HCT116 (cell line): ENCODE measurements at regions not wholly inside any gene's neighbourhood (a gene's known extent, or its start where the extent isn't known, plus 50 kb on each side); places are given as distances from the start of the nearest gene placed in this dataset.
"Not testable (repeated sequence)": the region's sequence is repeated elsewhere in the genome, so short reads cannot be mapped to it uniquely, and the experiment has no call there.

Source experiments
- ATAC-seq: fragments of 200-7000 bp; cut with Tn5 transposase; 2 replicates; pipeline ENCODE4 v1.9.1; 2020; ENCODE audit warnings: mild to moderate bottlenecking, moderate library complexity
- BruUV-seq: library from RNA; stranded (reverse); fragments of 400-500 nt; replicated peaks from 2 replicates; lab custom pipeline; 2021; lab: Mats Ljungman, UMichigan
- CTCF ChIA-PET: fragments of 300-600 bp; sonication (Branson Sonifier 250); formaldehyde crosslinking; loops from one replicate; lab custom pipeline; 2021; ENCODE audit warnings: antibody characterized with exemption; lab: Charles Lee
- POLR2A ChIA-PET: fragments of 300-600, 350-600 bp; sonication (Branson Sonifier 250); formaldehyde crosslinking; loops from one replicate; lab custom pipeline; 2021; ENCODE audit warnings: antibody characterized with exemption; lab: Charles Lee
- RAD21 ChIA-PET, 2 experiments: fragments of 300-600 bp; sonication (Branson Sonifier 250); formaldehyde crosslinking; loops; one replicate each; lab custom pipeline; 2023; ENCODE audit warnings: low total read pairs in 2 of 2; ENCODE audit not compliant: uncharacterized antibody in 2 of 2, unreplicated experiment in 2 of 2, low non-redundant PET in 1 of 2; lab: Charles Lee
- DNase-seq: peaks from one replicate; pipeline ENCODE4 v3.0.0-alpha.2; 2010; ENCODE audit warnings: low read depth, low spot score
- H2AFZ ChIP-seq: fragments of 200-600 bp; shearing (Covaris generic), sonication (generic); 2 replicates; pipeline ENCODE4 v1.6.1; 2017; ENCODE audit warnings: low read depth, mixed run types, mixed read lengths, antibody characterized with exemption, low read length; ENCODE audit not compliant: poor library complexity, severe bottlenecking
- H3K27ac ChIP-seq: 2 replicates; pipeline ENCODE4 v1.5.1; 2012; ENCODE audit warnings: low read depth, low read length
- H3K27me3 ChIP-seq: fragments of 200-600 bp; sonication (generic); 2 replicates; pipeline ENCODE4 v1.6.1; 2016; ENCODE audit warnings: mixed run types, low read length, mixed read lengths; ENCODE audit not compliant: insufficient read depth
- H3K36me3 ChIP-seq, 2 experiments: fragments of 200-500 bp in 1 of 2; fragments of 200-600 bp in 1 of 2; sonication (Bioruptor generic) in 1 of 2; sonication (generic) in 1 of 2; 2 replicates each; pipeline versions ENCODE4 v1.5.1 to v1.6.1; 2014 to 2016; ENCODE audit warnings: low read length in 2 of 2, inconsistent platforms in 1 of 2, mixed read lengths in 1 of 2, mixed run types in 1 of 2; ENCODE audit not compliant: insufficient read depth in 2 of 2, control insufficient read depth in 1 of 2
- H3K4me1 ChIP-seq, 2 experiments: fragments of 200-600 bp in 1 of 2; sonication (generic) in 1 of 2; 2 replicates each; pipeline versions ENCODE4 v1.5.1 to v1.6.1; 2012 to 2017; ENCODE audit warnings: low read length in 2 of 2, inconsistent platforms in 1 of 2, mild to moderate bottlenecking in 1 of 2, mixed read lengths in 1 of 2, mixed run types in 1 of 2, moderate library complexity in 1 of 2; ENCODE audit not compliant: insufficient read depth in 2 of 2, control insufficient read depth in 1 of 2
- H3K4me2 ChIP-seq: fragments of 200-600 bp; sonication (generic); 2 replicates; pipeline ENCODE4 v1.6.1; 2017; ENCODE audit warnings: mixed run types, low read length, mixed read lengths
- H3K4me3 ChIP-seq, 2 experiments: fragments of 200-600 bp in 1 of 2; sonication (generic) in 1 of 2; replicated peaks in 1 of 2; 2 replicates each; pipeline ENCODE4 v1.5.1; 2011 to 2016; ENCODE audit warnings: low read length in 2 of 2, control low read depth in 1 of 2, low read depth in 1 of 2, mild to moderate bottlenecking in 1 of 2, mixed read lengths in 1 of 2, mixed run types in 1 of 2
- H3K79me2 ChIP-seq: fragments of 200-600 bp; sonication (generic); 2 replicates; pipeline ENCODE4 v1.6.1; 2017; ENCODE audit warnings: mild to moderate bottlenecking, mixed run types, low read length, moderate library complexity, mixed read lengths; ENCODE audit not compliant: insufficient read depth
- H3K9ac ChIP-seq: fragments of 200-600 bp; sonication (generic); 2 replicates; pipeline ENCODE4 v1.6.1; 2016; ENCODE audit warnings: low read length, mixed read lengths
- H3K9me2 ChIP-seq: fragments of 200-600 bp; sonication (generic), shearing (Covaris generic); 2 replicates; pipeline ENCODE4 v1.6.1; 2017; ENCODE audit warnings: mixed run types, mild to moderate bottlenecking, moderate library complexity; ENCODE audit not compliant: insufficient read depth
- H3K9me3 ChIP-seq, 2 experiments: fragments of 200-500 bp in 1 of 2; fragments of 200-600 bp in 1 of 2; sonication (Bioruptor generic) in 1 of 2; sonication (generic) in 1 of 2; 2 replicates each; pipeline ENCODE4 v1.6.1; 2014 to 2017; ENCODE audit warnings: low read length in 2 of 2, mixed read lengths in 2 of 2, inconsistent platforms in 1 of 2, low read depth in 1 of 2, mild to moderate bottlenecking in 1 of 2, mixed run types in 1 of 2, moderate library complexity in 1 of 2; ENCODE audit not compliant: control insufficient read depth in 1 of 2, insufficient read depth in 1 of 2
- H4K20me1 ChIP-seq: fragments of 200-600 bp; sonication (generic), shearing (Covaris generic); 2 replicates; pipeline ENCODE4 v1.6.1; 2017; ENCODE audit warnings: mixed run types, mild to moderate bottlenecking, moderate library complexity; ENCODE audit not compliant: insufficient read depth
- CBX3 ChIP-seq: IDR thresholded peaks from 2 replicates; pipeline ENCODE4 v1.6.1; 2012; ENCODE audit warnings: low read depth
- CEBPB ChIP-seq: IDR thresholded peaks from 2 replicates; pipeline ENCODE4 v1.6.1; 2012; ENCODE audit warnings: low read depth
- EZH2 ChIP-seq: fragments of 200-600 bp; sonication (generic); IDR thresholded peaks from 2 replicates; pipeline ENCODE4 v1.6.1; 2017; ENCODE audit warnings: antibody characterized with exemption, mixed run types
- EZH2phosphoT487 ChIP-seq: fragments of 200-600 bp; IDR thresholded peaks from 2 replicates; pipeline ENCODE4 v1.6.1; 2018; ENCODE audit warnings: antibody characterized with exemption, borderline replicate concordance
- FOSL1 ChIP-seq: IDR thresholded peaks from 2 replicates; pipeline ENCODE4 v1.6.1; 2012; ENCODE audit warnings: low read depth
- JUND ChIP-seq: IDR thresholded peaks from 2 replicates; pipeline ENCODE4 v1.6.1; 2012
- POLR2A ChIP-seq: IDR thresholded peaks from 2 replicates; pipeline ENCODE4 v1.7.0; 2011; ENCODE audit warnings: borderline replicate concordance; ENCODE audit not compliant: insufficient read depth, insufficient read length; ENCODE audit errors: extremely low read depth
- RAD21 ChIP-seq: IDR thresholded peaks from 2 replicates; pipeline ENCODE4 v1.6.1; 2012; ENCODE audit warnings: low read depth, mild to moderate bottlenecking
- SRF ChIP-seq: IDR thresholded peaks from 2 replicates; pipeline ENCODE4 v1.6.1; 2012; ENCODE audit warnings: low read depth
- TCF7L2 ChIP-seq: IDR thresholded peaks from 2 replicates; pipeline ENCODE4 v1.7.0; 2011; ENCODE audit warnings: borderline replicate concordance, inconsistent platforms; ENCODE audit not compliant: insufficient read depth, insufficient read length; ENCODE audit errors: extremely low read depth
- YY1 ChIP-seq: IDR thresholded peaks from 2 replicates; pipeline ENCODE4 v1.6.1; 2011; ENCODE audit warnings: low read length, low read depth, moderate library complexity, mild to moderate bottlenecking; ENCODE audit not compliant: insufficient replicate concordance; ENCODE audit errors: extremely low read depth
- ZFX ChIP-seq: fragments of 450-650 bp; IDR thresholded peaks from 2 replicates; pipeline ENCODE4 v1.6.1; 2017
- ZNF274 ChIP-seq: fragments of 200-500 bp; sonication (Bioruptor generic); IDR thresholded peaks from 2 replicates; pipeline ENCODE4 v1.6.1; 2014; ENCODE audit warnings: mild to moderate bottlenecking, low read depth, low read length, inconsistent platforms
- intact Hi-C: fragments of 100-400 bp; cut with micrococcal nuclease; formaldehyde crosslinking; loops from 2 replicates; pipeline ENCODE4 v1.10.0; 2022
- TF ChIP-seq, protein P1 (sequence below): IDR thresholded peaks from 2 replicates; pipeline ENCODE4 v1.6.1; 2011; ENCODE audit warnings: mild to moderate bottlenecking, low read length, moderate library complexity; ENCODE audit not compliant: insufficient replicate concordance; ENCODE audit errors: extremely low read depth
- TF ChIP-seq, protein P2 (sequence below): IDR thresholded peaks from 2 replicates; pipeline ENCODE4 v1.6.1; 2012
- TF ChIP-seq, protein P3 (sequence below): IDR thresholded peaks from 2 replicates; pipeline ENCODE4 v1.6.1; 2012

DNA sequence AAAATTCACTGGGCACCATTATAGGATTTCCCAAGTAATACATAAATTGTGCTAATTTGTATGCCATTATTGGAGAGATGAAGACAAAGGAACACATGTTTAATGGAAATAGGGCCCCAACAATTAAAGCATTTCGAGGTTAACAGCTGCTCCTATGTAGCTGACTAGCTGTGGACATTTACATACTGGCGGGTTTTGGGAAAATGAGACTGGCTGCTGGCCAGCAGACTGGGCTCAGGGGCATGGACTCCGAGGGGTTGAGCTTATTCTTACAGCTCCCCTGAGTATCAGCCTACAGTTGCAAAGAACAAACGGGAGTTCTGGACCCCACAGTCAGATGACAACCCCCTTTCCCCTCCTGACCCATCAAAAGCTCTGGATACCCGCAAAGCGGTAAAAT lies 91.9 kb upstream of the MYO3A start:
- Histone ChIP-seq H2AFZ (no peak overlapping the region), H3K9me2 (no peaks in the 10 kb centered on the region), H3K9me3 (no peaks in the 10 kb centered on the region)
- RAD21 ChIA-PET = no interaction called here
- TF ChIP-seq CBX3 (no peak), SRF (no peak)
- TF ChIP-seq, protein P1, sequence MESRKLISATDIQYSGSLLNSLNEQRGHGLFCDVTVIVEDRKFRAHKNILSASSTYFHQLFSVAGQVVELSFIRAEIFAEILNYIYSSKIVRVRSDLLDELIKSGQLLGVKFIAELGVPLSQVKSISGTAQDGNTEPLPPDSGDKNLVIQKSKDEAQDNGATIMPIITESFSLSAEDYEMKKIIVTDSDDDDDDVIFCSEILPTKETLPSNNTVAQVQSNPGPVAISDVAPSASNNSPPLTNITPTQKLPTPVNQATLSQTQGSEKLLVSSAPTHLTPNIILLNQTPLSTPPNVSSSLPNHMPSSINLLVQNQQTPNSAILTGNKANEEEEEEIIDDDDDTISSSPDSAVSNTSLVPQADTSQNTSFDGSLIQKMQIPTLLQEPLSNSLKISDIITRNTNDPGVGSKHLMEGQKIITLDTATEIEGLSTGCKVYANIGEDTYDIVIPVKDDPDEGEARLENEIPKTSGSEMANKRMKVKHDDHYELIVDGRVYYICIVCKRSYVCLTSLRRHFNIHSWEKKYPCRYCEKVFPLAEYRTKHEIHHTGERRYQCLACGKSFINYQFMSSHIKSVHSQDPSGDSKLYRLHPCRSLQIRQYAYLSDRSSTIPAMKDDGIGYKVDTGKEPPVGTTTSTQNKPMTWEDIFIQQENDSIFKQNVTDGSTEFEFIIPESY = no peak
- TF ChIP-seq, all 23 proteins: peak for 0
- Histone ChIP-seq H3K36me3 (no peaks in the 10 kb centered on the region), H3K4me3 (no peak overlapping the region), H3K27me3 (peaks cover 38% of the 10 kb centered on the region), H3K4me2 (no peak overlapping the region), H3K27ac (no peak overlapping the region), H3K4me1 (no peaks in the 10 kb centered on the region), H3K9ac (no peak overlapping the region), H4K20me1 (no peaks in the 10 kb centered on the region), H3K79me2 (no peaks in the 10 kb centered on the region)
- DNase-seq = no peak
- intact Hi-C loops = no loop called here
- ChIA-PET CTCF (interaction anchor here (1.0 kb wide), 1 partner anchor 33 kb away, joined by 5 read pairs; no protein-coding TSS in a partner anchor), POLR2A (no interaction called here)
- no peak for ATAC-seq
- BruUV-seq = no TSS peak

DNA sequence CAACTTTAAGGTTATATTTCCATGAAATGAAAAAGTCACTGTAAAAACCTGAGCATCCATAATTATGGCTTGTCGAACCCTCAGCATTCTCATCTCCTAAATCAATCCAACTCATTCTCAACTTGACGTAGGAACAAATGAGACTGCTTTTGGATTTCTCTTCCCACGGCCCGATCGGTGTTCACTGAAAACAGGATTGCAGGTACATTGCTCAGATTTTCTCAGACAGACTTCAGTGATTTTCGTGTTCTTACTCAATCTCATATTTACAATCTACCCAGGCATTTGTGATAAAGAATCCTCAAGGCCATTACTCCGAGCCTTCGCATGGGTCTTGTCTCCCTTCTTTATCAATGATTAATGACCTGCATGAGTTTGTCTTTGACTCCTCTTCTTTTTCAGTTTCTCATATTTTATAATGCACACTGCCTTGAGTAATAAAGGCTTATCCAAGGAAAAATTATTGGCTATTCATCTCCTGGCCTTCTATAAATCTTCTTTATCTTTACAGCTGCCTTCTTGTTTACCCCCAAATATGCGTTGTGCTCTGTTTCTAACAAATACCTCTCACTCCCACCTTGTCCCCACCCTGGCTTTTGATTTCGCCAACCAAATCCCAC lies 90.4 kb upstream of the MYO3A start:
- RAD21 ChIA-PET = no interaction called here

DNA sequence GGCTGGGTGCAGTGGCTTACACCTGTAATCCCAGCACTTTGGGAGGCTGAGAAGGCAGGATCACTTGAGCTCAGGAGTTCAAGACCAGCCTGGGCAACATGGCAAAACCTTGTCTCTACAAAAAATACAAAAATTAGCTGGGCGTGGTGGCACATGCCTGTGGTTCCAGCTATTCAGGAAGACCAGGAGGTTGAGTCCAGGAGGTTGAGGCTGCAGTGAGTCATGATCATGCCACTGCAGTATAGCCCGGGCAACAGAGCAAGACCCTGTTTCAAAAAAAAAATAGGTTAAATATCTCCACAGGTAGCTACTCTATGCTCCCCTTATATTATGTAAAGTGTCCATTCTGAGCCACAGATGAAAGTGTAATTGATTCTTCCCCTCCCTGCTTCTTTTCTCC lies 89.3 kb upstream of the MYO3A start:
- H3K36me3 ChIP-seq, BruUV-seq, H3K4me3 ChIP-seq, H3K4me2 ChIP-seq, H3K9ac ChIP-seq, RAD21 ChIA-PET, POLR2A ChIA-PET, CTCF ChIA-PET, H2AFZ ChIP-seq, DNase-seq, ATAC-seq, H4K20me1 ChIP-seq, H3K4me1 ChIP-seq, H3K27ac ChIP-seq, H3K9me2 ChIP-seq, H3K9me3 ChIP-seq, intact Hi-C loops, H3K79me2 ChIP-seq: not testable (repeated sequence)
- peaks cover 37% of the 10 kb centered on the region for H3K27me3 ChIP-seq

More for the DNA sequence above, 90.4 kb upstream of the MYO3A start:
- no peaks in the 10 kb centered on the region for H3K79me2 ChIP-seq
- no peak for ATAC-seq
- no peak overlapping the region for H3K4me3 ChIP-seq
- H2AFZ ChIP-seq = no peak overlapping the region
- no TSS peak for BruUV-seq
- intact Hi-C loops = no loop called here
- ChIA-PET POLR2A (no interaction called here), CTCF (no interaction called here)
- no peaks in the 10 kb centered on the region for H3K36me3 ChIP-seq
- TF ChIP-seq FOSL1 = no peak
- no peak for TF ChIP-seq ZFX
- no peak for TF ChIP-seq EZH2phosphoT487
- TF ChIP-seq SRF = no peak
- TF ChIP-seq EZH2 = no peak
- no peak for TF ChIP-seq POLR2A
- TF ChIP-seq JUND = no peak
- TF ChIP-seq, protein P2, sequence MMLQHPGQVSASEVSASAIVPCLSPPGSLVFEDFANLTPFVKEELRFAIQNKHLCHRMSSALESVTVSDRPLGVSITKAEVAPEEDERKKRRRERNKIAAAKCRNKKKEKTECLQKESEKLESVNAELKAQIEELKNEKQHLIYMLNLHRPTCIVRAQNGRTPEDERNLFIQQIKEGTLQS = no peak
- TF ChIP-seq, protein P3, sequence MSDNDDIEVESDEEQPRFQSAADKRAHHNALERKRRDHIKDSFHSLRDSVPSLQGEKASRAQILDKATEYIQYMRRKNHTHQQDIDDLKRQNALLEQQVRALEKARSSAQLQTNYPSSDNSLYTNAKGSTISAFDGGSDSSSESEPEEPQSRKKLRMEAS = no peak
- no peak for TF ChIP-seq RAD21
- no peak for TF ChIP-seq CEBPB
- no peak for TF ChIP-seq ZNF274
- no peak for TF ChIP-seq YY1
- no peak for TF ChIP-seq TCF7L2
- TF ChIP-seq, all 23 proteins: peak for 0
- Histone ChIP-seq H3K9me2 (no peaks in the 10 kb centered on the region), H3K4me2 (no peak overlapping the region), H3K27ac (no peak overlapping the region), H4K20me1 (no peaks in the 10 kb centered on the region), H3K4me1 (no peaks in the 10 kb centered on the region), H3K27me3 (peaks cover 29% of the 10 kb centered on the region; the same call in 1 of the 2 replicates), H3K9ac (no peak overlapping the region), H3K9me3 (no peaks in the 10 kb centered on the region)
- no peak for DNase-seq
